ENCODE measurements at regions not wholly inside any gene's neighbourhood (a gene's known extent, or its start where the extent isn't known, plus 50 kb on each side); places are given as distances from the start of the nearest gene placed in this dataset.
A peak's percentile ranks its signal among the peaks of the same experiment; 100 is the strongest.

GRCh38 chr16:5323284-5324141, 225.9 kb upstream of the EEF2KMT start:
- DNase-seq: no peak
- no peaks in the 10 kb centered on the region for H3K4me1 ChIP-seq (ENCODE audit: control insufficient read depth, insufficient read depth, low read length, poor library complexity, severe bottlenecking)
- H3K27me3 ChIP-seq (ENCODE audit: control insufficient read depth, insufficient read depth, low read length): no peaks in the 10 kb centered on the region
- H3K4me3 ChIP-seq (ENCODE audit: low read depth, low read length): no peak overlapping the region
- Mint-ChIP-seq H3K9me3 (peaks cover 0 to 4% (median 0%) of the 10 kb centered on the region in 7 donors), H3K27me3 (no peaks in the 10 kb centered on the region), H3K27ac (no peak overlapping the region), H3K4me3 (no peak overlapping the region), H3K4me1 (no peaks in the 10 kb centered on the region), H3K36me3 (no peaks in the 10 kb centered on the region)
- H3K27ac ChIP-seq (ENCODE audit: insufficient read depth, low read length, poor library complexity, severe bottlenecking): no peak overlapping the region
- no peaks in the 10 kb centered on the region for H3K36me3 ChIP-seq (ENCODE audit: control insufficient read depth, insufficient read depth, low read length)
- peaks cover 0 to 2% of the 10 kb centered on the region in 2 experiments for H3K9me3 ChIP-seq (ENCODE audit: control insufficient read depth in 2 of 2, low read length in 2 of 2)
- ATAC-seq (ENCODE audit: low read depth in 2 of 2): no peak

- Histone ChIP-seq H3K36me3 (ENCODE audit: control insufficient read depth, insufficient read depth, low read length) (no peaks in the 10 kb centered on the region), H3K4me3 (ENCODE audit: low read depth, low read length) (no peak overlapping the region), H3K4me1 (ENCODE audit: control insufficient read depth, insufficient read depth, low read length, poor library complexity, severe bottlenecking) (no peaks in the 10 kb centered on the region), H3K9me3 (ENCODE audit: control insufficient read depth in 2 of 2, low read length in 2 of 2) (peaks cover 0 to 2% of the 10 kb centered on the region in 2 experiments), H3K27ac (ENCODE audit: insufficient read depth, low read length, poor library complexity, severe bottlenecking) (no peak overlapping the region), H3K27me3 (ENCODE audit: control insufficient read depth, insufficient read depth, low read length) (no peaks in the 10 kb centered on the region)
- Mint-ChIP-seq H3K4me1 (no peaks in the 10 kb centered on the region), H3K9me3 (peaks cover 0 to 4% (median 1%) of the 10 kb centered on the region in 7 donors), H3K4me3 (no peak overlapping the region), H3K27me3 (peaks cover 4% of the 10 kb centered on the region), H3K36me3 (no peaks in the 10 kb centered on the region), H3K27ac (no peak overlapping the region)
- DNase-seq (no peak), ATAC-seq (ENCODE audit: low read depth in 2 of 2) (no peak)
Observed at GRCh38 chr16:5321930-5322329, 224.3 kb upstream of the EEF2KMT start.

DNA sequence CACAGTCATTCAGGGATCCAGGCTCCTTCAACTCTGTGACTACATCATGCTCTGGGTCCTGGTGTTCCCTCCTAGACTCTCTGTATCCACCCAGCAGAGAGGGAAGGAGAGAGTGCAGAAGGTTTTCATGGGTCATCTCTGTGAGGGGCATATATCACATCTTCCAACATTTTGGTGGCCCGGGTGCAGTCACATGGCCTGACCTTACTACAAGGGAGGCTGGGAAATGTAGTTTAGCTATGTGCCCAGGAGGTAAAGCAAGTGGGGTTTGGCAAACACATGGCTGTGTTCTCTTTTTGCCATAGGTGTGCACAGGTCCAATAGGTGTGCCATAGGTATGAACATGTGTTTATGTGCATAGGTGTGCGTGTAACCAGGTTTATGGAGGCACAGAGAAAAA, 222.2 kb upstream of the EEF2KMT start:
- Histone ChIP-seq H3K36me3 (ENCODE audit: control insufficient read depth, insufficient read depth, low read length) (no peaks in the 10 kb centered on the region), H3K27me3 (ENCODE audit: control insufficient read depth, insufficient read depth, low read length) (no peaks in the 10 kb centered on the region), H3K27ac (ENCODE audit: insufficient read depth, low read length, poor library complexity, severe bottlenecking) (no peak overlapping the region), H3K4me3 (ENCODE audit: low read depth, low read length) (no peak overlapping the region), H3K9me3 (ENCODE audit: control insufficient read depth in 2 of 2, low read length in 2 of 2) (no peaks in the 10 kb centered on the region), H3K4me1 (ENCODE audit: control insufficient read depth, insufficient read depth, low read length, poor library complexity, severe bottlenecking) (no peaks in the 10 kb centered on the region)
- Mint-ChIP-seq H3K4me1 (no peaks in the 10 kb centered on the region), H3K4me3 (no peak overlapping the region), H3K36me3 (no peaks in the 10 kb centered on the region), H3K27ac (peak overlapping the region in 1 of 3 donors; percentile 1), H3K27me3 (peaks cover 4% of the 10 kb centered on the region), H3K9me3 (peaks cover 0 to 4% (median 1%) of the 10 kb centered on the region in 7 donors)
- DNase-seq: no peak
- ATAC-seq (ENCODE audit: low read depth in 2 of 2): no peak

DNA sequence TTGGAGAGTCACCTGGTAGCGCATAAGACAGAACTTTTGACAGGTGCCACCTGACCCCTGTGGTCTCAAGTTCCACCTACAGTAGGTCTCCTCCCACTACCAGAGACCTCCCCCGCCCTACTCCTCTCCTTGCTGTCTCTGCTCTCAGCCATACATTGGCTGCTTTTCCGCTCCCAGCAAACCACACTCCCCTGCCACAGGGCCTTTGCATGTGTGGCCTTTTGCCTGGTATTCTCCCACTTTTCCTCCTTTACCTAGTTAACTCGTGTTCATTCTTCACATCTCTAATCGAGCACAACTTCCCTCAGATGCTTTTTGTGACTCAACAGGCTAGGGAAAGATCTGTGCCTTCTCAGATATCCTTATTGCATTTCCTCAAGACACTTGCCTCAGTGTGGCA, 218.3 kb upstream of the EEF2KMT start:
- no peaks in the 10 kb centered on the region for H3K36me3 ChIP-seq (ENCODE audit: control insufficient read depth, insufficient read depth, low read length)
- no peak overlapping the region for H3K27ac Mint-ChIP-seq
- H3K27me3 ChIP-seq (ENCODE audit: control insufficient read depth, insufficient read depth, low read length): no peaks in the 10 kb centered on the region
- no peak overlapping the region for H3K27ac ChIP-seq (ENCODE audit: insufficient read depth, low read length, poor library complexity, severe bottlenecking)
- no peaks in the 10 kb centered on the region for H3K36me3 Mint-ChIP-seq
- H3K4me3 ChIP-seq (ENCODE audit: low read depth, low read length): no peak overlapping the region
- no peaks in the 10 kb centered on the region for H3K9me3 ChIP-seq (ENCODE audit: control insufficient read depth in 2 of 2, low read length in 2 of 2)
- ATAC-seq (ENCODE audit: low read depth in 2 of 2) (no peak), DNase-seq (no peak)
- H3K9me3 Mint-ChIP-seq: peaks cover 0 to 5% (median 1%) of the 10 kb centered on the region in 7 donors
- no peaks in the 10 kb centered on the region for H3K4me1 ChIP-seq (ENCODE audit: control insufficient read depth, insufficient read depth, low read length, poor library complexity, severe bottlenecking)
- H3K27me3 Mint-ChIP-seq: peaks cover 4% of the 10 kb centered on the region
- no peak overlapping the region for H3K4me3 Mint-ChIP-seq
- H3K4me1 Mint-ChIP-seq: no peaks in the 10 kb centered on the region

- peaks cover 0 to 4% (median 1%) of the 10 kb centered on the region in 7 donors for H3K9me3 Mint-ChIP-seq
- ATAC-seq (ENCODE audit: low read depth in 2 of 2) (no peak), DNase-seq (no peak)
- H3K27me3 ChIP-seq (ENCODE audit: control insufficient read depth, insufficient read depth, low read length): no peaks in the 10 kb centered on the region
- peaks cover 4% of the 10 kb centered on the region for H3K27me3 Mint-ChIP-seq
- H3K36me3 ChIP-seq (ENCODE audit: control insufficient read depth, insufficient read depth, low read length): no peaks in the 10 kb centered on the region
- H3K27ac Mint-ChIP-seq: no peak overlapping the region
- H3K4me3 Mint-ChIP-seq: no peak overlapping the region
- no peaks in the 10 kb centered on the region for H3K36me3 Mint-ChIP-seq
- H3K4me1 Mint-ChIP-seq: no peaks in the 10 kb centered on the region
- H3K27ac ChIP-seq (ENCODE audit: insufficient read depth, low read length, poor library complexity, severe bottlenecking): no peak overlapping the region
- H3K4me3 ChIP-seq (ENCODE audit: low read depth, low read length): no peak overlapping the region
- H3K4me1 ChIP-seq (ENCODE audit: control insufficient read depth, insufficient read depth, low read length, poor library complexity, severe bottlenecking): no peaks in the 10 kb centered on the region
- H3K9me3 ChIP-seq (ENCODE audit: control insufficient read depth in 2 of 2, low read length in 2 of 2): no peaks in the 10 kb centered on the region
Observed at GRCh38 chr16:5314377-5314776, 216.8 kb upstream of the EEF2KMT start.

- Mint-ChIP-seq H3K4me1 (no peaks in the 10 kb centered on the region), H3K4me3 (no peak overlapping the region), H3K27ac (no peak overlapping the region), H3K27me3 (peaks cover 5% of the 10 kb centered on the region), H3K9me3 (peaks cover 0 to 7% (median 4%) of the 10 kb centered on the region in 7 donors), H3K36me3 (no peaks in the 10 kb centered on the region)
- H3K27ac ChIP-seq (ENCODE audit: insufficient read depth, low read length, poor library complexity, severe bottlenecking): no peak overlapping the region
- H3K9me3 ChIP-seq (ENCODE audit: control insufficient read depth in 2 of 2, low read length in 2 of 2): no peaks in the 10 kb centered on the region
- no peaks in the 10 kb centered on the region for H3K36me3 ChIP-seq (ENCODE audit: control insufficient read depth, insufficient read depth, low read length)
- H3K4me3 ChIP-seq (ENCODE audit: low read depth, low read length): no peak overlapping the region
- H3K27me3 ChIP-seq (ENCODE audit: control insufficient read depth, insufficient read depth, low read length): no peaks in the 10 kb centered on the region
- DNase-seq (no peak), ATAC-seq (ENCODE audit: low read depth in 2 of 2) (no peak)
- H3K4me1 ChIP-seq (ENCODE audit: control insufficient read depth, insufficient read depth, low read length, poor library complexity, severe bottlenecking): no peaks in the 10 kb centered on the region
Observed at GRCh38 chr16:5309946-5310611, 212.5 kb upstream of the EEF2KMT start.

DNA sequence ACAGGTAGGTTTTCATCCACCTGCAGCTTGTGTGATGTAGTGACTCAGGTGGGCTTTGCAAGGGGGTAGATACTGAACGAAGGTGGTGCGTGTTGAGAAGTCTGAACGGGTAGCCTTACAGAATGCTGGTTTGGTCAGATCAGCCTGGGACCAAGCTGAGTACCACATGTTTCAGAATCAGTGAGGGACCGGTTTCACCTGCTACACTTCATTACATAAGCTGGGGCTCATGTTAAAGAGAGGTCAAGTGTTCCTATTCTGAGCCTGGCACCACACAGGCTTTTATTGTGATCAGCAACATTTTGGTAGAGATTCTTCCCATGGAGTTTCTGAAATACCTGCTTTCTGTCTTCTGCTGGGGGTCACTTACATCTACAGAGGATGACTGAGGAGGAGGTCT, 207.4 kb upstream of the EEF2KMT start:
- Mint-ChIP-seq H3K27ac (no peak overlapping the region), H3K4me3 (no peak overlapping the region), H3K4me1 (no peaks in the 10 kb centered on the region), H3K36me3 (no peaks in the 10 kb centered on the region), H3K9me3 (peaks cover 0 to 15% (median 3%) of the 10 kb centered on the region in 7 donors), H3K27me3 (peaks cover 5% of the 10 kb centered on the region)
- Histone ChIP-seq H3K27ac (ENCODE audit: insufficient read depth, low read length, poor library complexity, severe bottlenecking) (no peak overlapping the region), H3K36me3 (ENCODE audit: control insufficient read depth, insufficient read depth, low read length) (no peaks in the 10 kb centered on the region), H3K4me3 (ENCODE audit: low read depth, low read length) (no peak overlapping the region), H3K9me3 (ENCODE audit: control insufficient read depth in 2 of 2, low read length in 2 of 2) (peaks cover 7 to 10% of the 10 kb centered on the region in 2 experiments), H3K27me3 (ENCODE audit: control insufficient read depth, insufficient read depth, low read length) (no peaks in the 10 kb centered on the region), H3K4me1 (ENCODE audit: control insufficient read depth, insufficient read depth, low read length, poor library complexity, severe bottlenecking) (no peaks in the 10 kb centered on the region)
- ATAC-seq (ENCODE audit: low read depth in 2 of 2) (no peak), DNase-seq (no peak)
